PFSK-1 (cell line): ENCODE measurements at regions not wholly inside any gene's neighbourhood (a gene's known extent, or its start where the extent isn't known, plus 50 kb on each side); places are given as distances from the start of the nearest gene placed in this dataset.

Source experiments
- POLR2AphosphoS5 ChIP-seq: IDR thresholded peaks from 2 replicates; pipeline ENCODE4 v1.6.1; 2012; ENCODE audit warnings: low read depth, mild to moderate bottlenecking, control low read depth, low read length, moderate library complexity
- REST ChIP-seq, 2 experiments: IDR thresholded peaks; 2 replicates each; pipeline versions ENCODE4 v1.6.1 to v1.8.0; 2011 to 2012; ENCODE audit warnings: low read depth in 2 of 2, low read length in 2 of 2, control low read depth in 1 of 2, inconsistent platforms in 1 of 2, mild to moderate bottlenecking in 1 of 2, moderate library complexity in 1 of 2; ENCODE audit not compliant: insufficient read depth in 1 of 2
- SIN3A ChIP-seq: IDR thresholded peaks from 2 replicates; pipeline ENCODE4 v1.6.1; 2012; ENCODE audit warnings: mild to moderate bottlenecking, low read length, moderate library complexity, borderline replicate concordance; ENCODE audit not compliant: insufficient read depth
- TAF1 ChIP-seq: IDR thresholded peaks from 2 replicates; pipeline ENCODE4 v1.6.1; 2012; ENCODE audit warnings: low read length, control low read depth, borderline replicate concordance; ENCODE audit not compliant: insufficient read depth

DNA sequence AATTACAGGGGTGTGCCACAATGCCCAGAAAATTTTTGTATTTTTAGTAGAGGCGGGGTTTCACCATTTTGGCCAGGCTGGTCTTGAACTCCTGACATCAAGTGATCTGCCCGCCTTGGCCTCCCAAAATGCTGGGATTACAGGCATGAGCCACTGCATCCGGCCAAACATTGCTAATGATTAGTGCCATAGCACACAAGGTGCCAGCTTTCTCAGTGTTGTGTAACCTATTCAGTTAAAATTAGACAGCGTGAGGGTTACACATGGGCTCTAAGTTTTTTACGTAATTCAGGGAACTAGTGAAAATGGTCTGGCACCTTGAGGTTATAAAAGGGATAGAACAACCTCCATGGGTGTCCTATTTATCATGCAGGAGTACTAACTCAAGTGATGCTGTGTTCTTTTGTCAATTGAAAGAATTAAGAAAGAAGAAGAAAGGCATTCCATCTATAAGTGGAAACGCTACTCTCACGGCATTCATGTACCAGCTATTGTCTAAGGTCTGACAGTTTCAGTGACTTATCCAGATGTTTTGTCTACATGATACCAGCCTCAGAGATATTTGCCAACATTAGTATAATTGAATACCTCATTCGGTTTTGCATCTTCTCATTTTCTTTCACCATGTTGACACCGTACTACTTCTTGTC is 84.7 kb downstream of the EOMES start:
- no peak for TF ChIP-seq REST (IDR thresholded peaks at IDR 0.05; ENCODE audit: insufficient read depth in 1 of 2, low read depth in 2 of 2, low read length in 2 of 2)
- TF ChIP-seq POLR2AphosphoS5 = no peak
- no peak for TF ChIP-seq TAF1
- no peak for TF ChIP-seq SIN3A
